HG03378 (cell line): ENCODE measurements at regions not wholly inside any gene's neighbourhood (a gene's known extent, or its start where the extent isn't known, plus 50 kb on each side); places are given as distances from the start of the nearest gene placed in this dataset.

Experiments
- ATAC-seq: cut with Tn5 transposase; IDR thresholded peaks from one replicate; pipeline ENCODE4 v1.9.1; 2021; ENCODE audit warnings: mild to moderate bottlenecking, moderate library complexity; ENCODE audit not compliant: unreplicated experiment

- no peak for ATAC-seq
These were observed 157.4 kb downstream of the HS3ST1 start for GRCh38 chr4:11271263-11271662.

GRCh38 chr4:11268149-11268548 lies 160.5 kb downstream of the HS3ST1 start:
- no peak for ATAC-seq

- ATAC-seq: no peak
These were observed 163.9 kb downstream of the HS3ST1 start for GRCh38 chr4:11264841-11265240.

GRCh38 chr4:11264346-11264745 lies 164.3 kb downstream of the HS3ST1 start:
- ATAC-seq: no peak

GRCh38 chr4:11263208-11263607 lies 165.5 kb downstream of the HS3ST1 start:
- ATAC-seq: no peak

GRCh38 chr4:11261066-11261850 lies 167.4 kb downstream of the HS3ST1 start:
- no peak for ATAC-seq

- ATAC-seq: no peak
These were observed 168.9 kb downstream of the HS3ST1 start for GRCh38 chr4:11259837-11260236.

- ATAC-seq: no peak
These were observed 176.5 kb downstream of the HS3ST1 start for GRCh38 chr4:11252149-11252548.

- ATAC-seq: no peak
These were observed 178.2 kb downstream of the HS3ST1 start for GRCh38 chr4:11250510-11250909.

- ATAC-seq: no peak
These were observed 196.7 kb downstream of the HS3ST1 start for GRCh38 chr4:11232015-11232414.

GRCh38 chr4:11230866-11231265 lies 197.8 kb downstream of the HS3ST1 start:
- ATAC-seq: no peak

- ATAC-seq: no peak
These were observed 200.2 kb downstream of the HS3ST1 start for GRCh38 chr4:11228530-11228929.

- ATAC-seq: no peak
These were observed 205.4 kb downstream of the HS3ST1 start for GRCh38 chr4:11223311-11223710.

GRCh38 chr4:11218692-11219091 lies 210.0 kb downstream of the HS3ST1 start:
- no peak for ATAC-seq

GRCh38 chr4:11216520-11216919 lies 212.2 kb downstream of the HS3ST1 start:
- no peak for ATAC-seq

GRCh38 chr4:11214281-11214680 lies 214.4 kb downstream of the HS3ST1 start:
- no peak for ATAC-seq

GRCh38 chr4:11209826-11210225 lies 218.9 kb downstream of the HS3ST1 start:
- no peak for ATAC-seq

GRCh38 chr4:11201256-11201655 lies 227.4 kb downstream of the HS3ST1 start:
- ATAC-seq: no peak

GRCh38 chr4:11198516-11199305 lies 230.0 kb downstream of the HS3ST1 start:
- ATAC-seq: no peak

GRCh38 chr4:11197631-11198341 lies 230.9 kb downstream of the HS3ST1 start:
- ATAC-seq: no peak

- no peak for ATAC-seq
These were observed 231.7 kb downstream of the HS3ST1 start for GRCh38 chr4:11196927-11197522.
